ENCODE measurements at regions not wholly inside any gene's neighbourhood (a gene's known extent, or its start where the extent isn't known, plus 50 kb on each side); places are given as distances from the start of the nearest gene placed in this dataset.

DNA sequence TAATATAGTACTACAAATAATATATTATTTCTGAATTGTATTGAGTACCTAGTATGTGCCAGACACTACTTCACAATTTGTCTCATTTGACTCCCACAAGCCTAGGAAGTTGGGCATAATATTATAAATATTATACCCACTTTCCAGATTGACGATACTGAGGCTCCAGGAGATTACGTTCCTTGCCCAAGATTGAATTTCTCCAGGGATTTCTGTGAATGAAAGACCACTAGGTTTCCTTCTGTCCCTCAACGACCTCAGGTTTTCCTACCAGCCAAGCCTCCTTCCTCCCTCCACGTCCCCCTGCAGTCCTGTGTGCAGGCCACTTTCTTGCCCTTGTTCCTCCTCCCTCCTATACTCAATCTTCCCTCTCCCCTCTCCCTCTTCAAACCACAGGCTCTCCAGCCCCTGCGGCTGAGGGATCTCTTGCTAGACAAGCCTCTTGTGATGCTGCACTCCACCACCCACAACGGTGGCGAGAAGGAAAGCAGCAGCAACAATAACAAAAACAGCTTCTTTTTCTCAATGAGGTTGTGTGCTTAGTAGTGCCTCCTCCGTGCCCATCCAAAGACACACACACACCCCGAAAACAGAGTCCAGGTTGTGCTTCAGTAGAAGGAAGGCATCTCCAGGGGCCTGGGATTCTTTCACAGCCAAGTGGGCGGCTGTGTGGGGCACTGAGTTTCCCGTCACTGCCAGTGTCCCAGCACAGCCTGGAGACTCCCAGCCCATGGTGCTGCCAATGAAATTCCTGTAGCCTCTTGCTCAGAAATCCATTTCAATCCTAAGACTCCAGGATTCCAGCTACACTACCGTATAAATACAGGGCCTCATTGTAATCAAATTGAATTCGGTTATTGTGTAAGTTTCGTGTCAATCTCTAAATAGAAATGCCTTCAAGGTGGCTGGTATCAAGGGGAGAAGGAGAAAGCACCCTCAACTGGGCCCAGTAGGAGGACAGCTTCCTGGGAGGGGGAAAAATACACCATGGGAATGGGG, 94.4 kb downstream of the NCR2 start:
- DNase-seq (ENCODE audit: low spot score) = no peak

DNA sequence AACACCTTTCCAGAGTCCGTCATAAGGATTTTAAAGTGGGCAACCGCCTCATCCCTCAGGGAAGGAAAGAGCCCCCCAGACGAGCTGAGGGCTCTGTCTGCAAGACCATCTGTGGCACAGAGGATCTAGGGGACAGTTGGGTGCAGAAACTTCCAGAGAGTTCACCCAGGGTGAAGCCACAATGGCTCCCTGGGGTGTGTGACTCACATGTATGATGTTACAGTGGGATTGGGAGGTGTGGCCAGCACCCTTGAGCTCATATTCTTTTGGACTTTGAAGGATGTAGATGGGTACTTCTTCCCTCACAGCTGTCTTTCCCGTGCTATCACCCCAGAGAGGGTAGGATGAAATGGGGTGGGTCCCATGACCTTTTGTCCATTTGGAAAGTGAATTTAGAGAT, 95.5 kb downstream of the NCR2 start:
- DNase-seq (ENCODE audit: low spot score) = peak; percentile 64

DNA sequence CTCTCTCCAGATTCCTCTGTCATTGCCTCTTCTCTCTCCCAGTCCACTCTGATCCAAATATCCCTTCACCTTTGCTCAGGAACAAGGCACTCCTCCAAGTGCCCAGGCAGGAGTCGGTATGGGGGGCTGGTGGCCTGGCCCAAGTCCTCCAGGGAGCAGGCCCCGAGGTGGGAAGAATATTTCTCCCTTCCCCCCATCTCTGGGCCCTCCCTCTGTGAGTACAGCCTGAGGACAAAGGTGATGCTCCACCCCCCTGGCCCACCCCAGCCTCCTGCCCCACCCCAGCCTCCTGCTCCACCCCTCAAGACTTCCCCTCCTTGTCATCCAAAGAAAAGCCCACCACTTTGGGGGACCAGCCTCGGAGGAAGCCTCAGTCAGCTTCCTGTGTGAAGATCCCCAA, 96.9 kb downstream of the NCR2 start:
- DNase-seq (ENCODE audit: low spot score) = no peak

DNA sequence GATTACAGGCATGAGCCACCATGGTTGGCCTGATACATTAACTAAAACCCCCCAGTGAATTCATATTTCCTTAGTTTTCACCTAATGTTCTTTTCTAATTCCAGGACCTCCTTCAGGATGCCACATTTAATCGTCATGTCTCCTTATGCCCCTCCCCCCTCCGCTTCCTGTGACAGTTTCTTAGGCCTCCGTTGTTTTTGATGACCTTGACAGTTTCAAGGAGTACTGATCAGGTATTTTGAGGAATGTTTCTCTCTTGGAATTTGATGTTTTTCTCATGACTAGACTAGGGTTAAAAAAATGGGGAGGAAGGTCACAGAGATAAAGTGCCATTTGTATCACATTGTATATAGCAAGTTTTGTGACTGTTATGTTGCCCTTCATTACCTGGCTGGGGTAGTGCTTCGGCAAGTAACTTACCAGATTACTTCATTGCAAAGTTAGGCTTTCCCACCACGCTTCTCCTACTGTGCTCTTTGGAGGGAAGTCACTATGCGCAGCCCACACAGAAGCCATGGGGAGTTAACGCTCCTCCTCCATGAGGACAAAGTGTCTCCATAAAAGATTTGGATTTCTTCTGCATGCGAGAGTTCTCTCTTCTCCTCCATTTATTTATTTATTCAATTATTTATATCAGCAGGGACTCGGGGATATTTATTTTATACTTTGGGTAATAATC, 99.5 kb downstream of the NCR2 start:
- DNase-seq (ENCODE audit: low spot score) = no peak

DNA sequence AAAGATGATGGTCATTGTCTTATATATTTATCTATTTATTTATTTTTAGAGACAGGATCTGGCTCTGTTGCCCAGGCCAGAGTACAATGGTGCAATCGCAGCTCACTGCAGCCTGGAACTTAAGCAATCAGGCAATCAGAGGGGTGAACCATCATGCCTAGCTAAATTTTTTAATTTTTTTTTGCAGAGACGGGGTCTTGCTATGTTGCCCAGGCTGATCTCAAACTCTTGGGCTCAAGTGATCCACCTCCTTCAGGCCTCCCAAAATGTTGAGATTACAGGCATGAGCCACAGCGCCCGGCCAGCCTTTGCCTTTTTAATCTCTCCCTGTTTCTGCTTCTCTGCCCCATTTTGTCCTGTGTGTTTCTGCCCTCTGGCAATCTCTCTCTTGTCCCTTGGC, 102.2 kb downstream of the NCR2 start:
- DNase-seq (ENCODE audit: low spot score) = no peak

DNA sequence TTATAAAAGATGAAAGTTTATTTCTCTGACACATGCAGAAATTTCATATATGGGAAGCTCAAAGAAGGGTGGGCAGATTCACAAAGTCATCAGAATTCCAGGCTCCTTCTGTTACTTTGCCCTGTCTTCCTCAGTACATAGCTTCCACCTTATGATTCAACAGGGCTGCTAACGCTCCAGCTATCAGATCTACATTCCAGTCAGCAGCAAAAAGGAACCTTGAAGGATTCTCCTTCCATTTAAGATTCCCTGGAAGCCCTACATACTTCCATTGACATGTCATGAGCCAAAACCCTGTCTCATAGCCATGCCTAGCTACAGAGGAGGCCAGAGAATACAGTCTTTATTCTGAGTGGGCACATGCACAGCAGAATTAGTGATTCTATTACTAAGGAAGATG, 103.3 kb downstream of the NCR2 start:
- no peak for DNase-seq (ENCODE audit: low spot score)

DNA sequence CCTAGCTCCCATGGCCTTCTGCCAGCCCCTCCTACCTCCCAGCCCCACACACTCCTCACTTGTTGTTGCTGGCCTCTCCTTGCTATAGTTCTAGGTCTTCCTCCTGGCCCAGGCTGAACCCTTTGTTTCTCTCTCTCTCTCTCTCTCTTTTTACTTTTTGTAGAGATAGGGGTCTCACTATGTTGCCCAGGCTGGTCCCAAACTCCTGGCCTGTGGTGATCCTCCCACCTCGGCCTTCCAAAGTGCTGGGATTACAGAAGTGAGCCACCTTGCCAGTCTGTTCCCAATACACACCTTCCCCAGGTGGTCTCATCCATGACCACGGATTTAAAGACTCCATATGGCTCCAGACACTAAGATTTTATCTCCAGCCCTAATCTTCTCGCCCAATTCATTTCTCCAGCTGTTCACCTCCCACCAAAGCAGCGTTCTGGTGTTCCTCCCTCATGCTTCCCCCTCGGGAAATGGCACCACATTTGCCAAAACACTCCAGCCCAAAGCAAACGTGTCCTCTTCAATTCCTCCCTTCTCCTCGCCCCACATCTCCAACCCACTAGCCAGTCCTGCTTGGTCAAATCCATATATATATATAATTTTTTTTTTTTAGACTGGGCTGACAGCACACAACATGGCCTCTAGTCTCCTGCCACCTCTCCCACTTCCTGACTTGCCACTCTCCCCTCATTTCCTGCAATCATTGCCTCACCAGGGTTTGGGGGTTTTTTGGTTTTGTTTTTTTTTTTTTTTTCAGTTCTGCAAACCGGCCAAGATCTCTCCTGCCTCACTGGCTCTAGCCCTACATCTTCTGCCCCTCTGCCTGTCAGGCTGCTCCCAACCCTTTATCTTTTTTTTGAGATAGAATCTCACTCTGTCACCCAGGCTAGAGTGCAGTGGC, 104.4 kb downstream of the NCR2 start:
- no peak for DNase-seq (ENCODE audit: low spot score)

DNA sequence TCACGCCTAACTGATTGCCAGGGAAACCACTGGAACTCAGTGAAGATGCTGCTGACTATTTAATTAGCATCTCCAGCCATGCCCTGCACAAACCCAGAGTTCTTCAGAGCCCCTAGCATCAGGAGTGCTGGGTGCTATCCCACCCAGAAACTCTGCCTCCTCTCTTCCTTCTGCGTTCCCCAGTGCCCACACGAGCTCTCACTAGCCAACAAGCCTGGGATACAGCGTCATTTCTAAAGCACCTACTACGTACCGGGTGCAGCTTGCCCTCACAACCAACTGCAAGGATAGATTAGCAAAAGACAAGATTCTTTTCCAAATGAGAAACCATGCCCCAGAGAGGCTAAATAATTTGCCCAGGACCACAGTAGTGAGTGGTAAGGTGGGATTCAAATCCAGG, 105.2 kb upstream of the FOXP4 start:
- DNase-seq (ENCODE audit: low spot score) = no peak

DNA sequence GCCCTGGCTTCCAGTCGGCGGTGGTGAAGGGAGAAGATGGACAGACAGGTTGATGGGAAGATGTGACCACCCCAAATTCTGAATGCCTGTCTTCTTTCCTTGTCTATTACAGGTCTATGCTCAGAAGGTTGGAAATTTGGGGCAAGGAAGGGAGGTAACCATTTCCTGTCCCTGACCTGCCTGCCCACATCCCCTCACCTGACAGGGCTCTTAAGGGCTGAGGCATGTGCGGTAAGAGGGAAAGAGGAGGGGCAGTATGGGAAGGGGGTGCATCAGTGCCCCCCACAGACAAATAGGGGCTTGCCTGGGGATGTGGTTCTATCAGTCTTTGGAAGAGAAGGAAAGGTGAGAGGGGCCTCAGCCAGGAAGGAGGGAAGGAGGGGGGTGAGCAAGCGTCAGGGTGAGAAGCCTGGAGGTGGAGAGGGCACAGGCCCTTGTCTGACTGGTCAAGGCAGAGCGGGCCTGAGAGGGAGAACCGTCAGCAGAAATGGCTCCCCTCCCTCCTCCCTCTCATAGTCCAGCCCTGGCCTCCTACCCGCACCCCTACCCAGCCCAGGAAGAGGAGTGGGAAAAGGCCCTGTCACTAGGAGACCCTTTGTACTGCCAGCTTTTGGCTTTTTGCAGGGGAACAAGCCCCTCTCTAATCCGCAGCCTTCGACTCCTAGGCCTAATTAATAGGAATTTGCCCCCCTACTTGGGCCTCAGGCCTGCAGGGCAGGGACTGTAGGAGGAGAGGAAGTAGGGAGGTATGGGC, 104.4 kb upstream of the FOXP4 start:
- no peak for DNase-seq (ENCODE audit: low spot score)

DNA sequence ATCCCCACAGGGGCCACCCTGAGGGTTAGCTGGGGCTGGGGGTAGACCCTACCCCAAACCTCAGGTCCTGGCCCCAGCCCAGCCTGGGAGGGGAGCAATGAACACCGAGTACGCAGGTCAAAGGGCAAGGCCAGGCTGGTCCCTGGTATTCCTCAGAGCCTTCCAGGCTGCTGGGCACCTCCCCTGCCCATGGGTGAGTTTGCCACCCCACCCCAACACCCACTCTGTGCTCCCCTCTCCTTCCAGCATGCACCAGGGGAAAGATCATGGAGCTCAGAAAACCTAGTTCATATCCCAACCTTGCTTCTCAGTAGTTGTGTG, 103.9 kb upstream of the FOXP4 start:
- DNase-seq (ENCODE audit: low spot score) = no peak

DNA sequence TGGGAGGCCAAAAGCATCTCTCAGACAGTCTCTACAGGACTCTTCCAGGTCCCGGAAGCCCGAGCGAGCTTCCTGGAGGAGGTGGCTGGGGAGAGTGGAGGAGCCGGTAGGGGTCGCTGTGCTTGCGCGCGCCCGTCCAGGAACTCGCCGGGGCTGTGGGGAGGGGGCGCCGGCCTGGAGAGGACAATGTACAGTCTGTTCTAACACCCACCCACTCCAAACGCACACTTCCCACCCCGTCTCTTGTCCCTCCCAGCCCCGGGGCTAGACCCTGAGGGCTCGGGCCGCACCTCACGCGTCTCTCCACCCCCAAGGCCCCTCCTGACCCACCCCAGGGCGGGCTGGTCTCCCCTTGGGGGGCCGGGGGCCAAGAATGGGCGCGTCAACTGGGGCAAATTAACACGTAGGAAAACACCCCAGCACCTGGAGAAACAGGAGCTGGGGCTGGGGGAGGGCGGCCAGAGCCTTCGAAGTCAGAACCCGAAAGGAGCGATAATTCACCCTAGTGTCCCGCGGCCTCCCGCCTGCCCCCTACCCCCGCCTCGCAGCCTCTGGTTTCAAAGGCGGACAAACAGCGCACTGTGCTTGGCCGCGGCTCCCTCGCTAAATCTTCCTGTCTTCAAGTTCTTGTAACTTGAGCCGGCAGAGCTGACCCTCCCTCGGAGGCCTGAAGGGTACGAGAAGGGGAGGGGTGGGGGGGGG, 103.2 kb upstream of the FOXP4 start:
- no peak for DNase-seq (ENCODE audit: low spot score)

DNA sequence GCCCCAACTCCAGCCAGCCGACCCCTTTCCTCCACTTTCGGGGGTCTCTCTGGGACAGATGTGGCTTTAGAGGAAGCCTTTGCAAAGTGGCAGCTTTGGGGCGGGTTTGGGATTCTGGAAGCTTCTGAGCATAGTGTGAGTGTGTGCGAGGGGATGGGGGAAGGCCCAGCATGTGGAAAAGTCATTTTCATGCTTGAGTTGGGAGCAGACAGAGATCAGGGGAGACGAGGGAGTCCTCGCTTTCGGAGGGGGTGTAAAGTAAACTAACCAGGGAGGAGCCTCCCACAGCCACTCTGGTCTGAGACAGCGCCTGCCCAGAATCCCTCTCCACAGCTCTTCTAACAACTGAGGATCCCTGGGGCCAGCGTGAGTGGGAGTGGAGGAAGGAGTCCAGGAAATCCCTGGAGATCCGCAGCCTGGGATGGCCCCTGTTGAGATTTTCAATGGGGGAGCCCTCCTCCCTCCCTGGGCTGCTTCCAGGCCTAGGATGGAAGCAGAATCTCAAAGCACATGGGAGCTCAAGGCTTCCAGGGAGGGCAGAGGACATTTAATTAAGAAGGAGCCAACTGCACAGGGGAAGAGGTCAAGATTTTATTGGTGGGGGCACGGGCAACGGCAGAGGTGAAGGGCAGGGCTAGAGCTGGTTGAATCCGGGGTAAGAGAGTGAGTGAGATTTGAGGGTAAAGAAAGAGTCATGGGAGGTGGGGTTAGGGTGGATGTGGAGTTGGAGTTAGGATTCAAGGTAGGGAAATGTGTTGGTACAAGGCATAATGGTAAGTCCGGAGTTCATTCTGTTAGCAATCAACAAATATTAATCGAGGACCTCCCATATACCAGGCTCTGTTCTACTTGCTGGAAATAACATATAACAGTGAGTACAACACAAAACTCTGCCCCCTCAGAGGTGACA, 102.3 kb upstream of the FOXP4 start:
- DNase-seq (ENCODE audit: low spot score) = no peak

DNA sequence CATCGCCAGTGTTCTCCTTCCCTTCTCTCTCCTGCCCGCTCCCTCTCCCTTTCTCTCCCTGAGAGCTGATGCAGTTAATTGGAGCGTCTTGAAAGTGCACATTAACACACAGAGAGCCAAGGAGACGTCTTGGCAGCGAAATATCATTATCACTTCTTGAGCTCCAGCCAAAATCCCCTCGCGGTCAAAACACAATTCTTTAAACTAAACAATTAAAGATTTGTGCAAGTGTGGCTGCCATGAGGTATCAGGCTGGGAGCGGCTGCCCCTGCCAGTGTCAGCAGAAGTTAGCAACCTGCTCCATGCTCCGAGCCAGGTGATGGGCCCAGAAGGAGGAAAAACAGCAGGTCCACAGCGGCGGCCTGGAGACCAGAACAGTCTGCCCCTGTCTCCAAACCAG, 100.9 kb upstream of the FOXP4 start:
- no peak for DNase-seq (ENCODE audit: low spot score)

DNA sequence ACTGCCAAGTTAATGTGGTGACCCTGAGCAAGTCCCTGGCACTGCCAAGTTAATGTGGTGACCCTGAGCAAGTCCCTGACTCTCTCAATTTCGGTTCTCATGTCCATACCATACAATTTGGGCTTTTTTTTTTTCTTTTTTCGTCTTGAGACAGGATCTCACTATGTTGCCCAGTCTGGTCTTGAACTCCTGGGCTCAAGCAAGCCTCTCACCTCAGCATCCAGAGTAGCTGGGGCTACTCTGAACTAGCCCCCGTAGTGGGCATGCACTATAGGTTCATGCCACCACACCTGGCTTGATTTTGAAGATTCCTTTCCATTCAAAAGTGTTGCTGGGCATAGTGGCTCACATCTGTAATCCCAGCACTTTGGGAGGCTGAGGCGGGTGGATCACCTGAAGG, 100.0 kb upstream of the FOXP4 start:
- no peak for DNase-seq (ENCODE audit: low spot score)

DNA sequence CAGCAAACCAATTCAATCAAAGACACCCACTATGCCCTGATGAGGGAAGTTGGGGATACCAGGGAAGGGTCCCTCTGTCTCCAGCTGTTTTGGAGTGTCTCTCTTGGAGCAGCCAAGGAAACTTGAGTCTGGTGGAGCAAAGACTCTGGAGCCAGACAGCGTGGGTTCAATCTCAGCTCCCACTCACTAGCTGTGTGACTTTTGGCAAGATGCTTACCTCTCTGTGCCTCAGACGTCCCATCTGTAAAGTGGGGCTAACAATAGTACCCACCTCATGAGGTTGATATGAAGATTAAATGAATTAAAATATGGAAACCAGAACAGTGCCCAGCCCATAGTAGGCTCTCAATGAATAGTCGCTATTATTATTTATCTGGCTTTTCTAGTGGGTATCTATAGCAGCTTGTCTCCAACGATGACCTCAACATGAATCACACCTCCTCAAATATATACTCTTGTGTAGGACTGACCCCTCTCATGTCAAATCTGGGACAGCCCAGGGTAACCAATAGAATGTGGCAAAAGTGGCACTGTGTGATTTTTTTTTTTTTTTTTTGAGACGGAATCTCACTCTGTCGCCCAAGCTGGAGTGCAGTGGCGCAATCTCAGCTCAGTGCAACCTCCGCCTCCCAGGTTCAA, 99.2 kb upstream of the FOXP4 start:
- no peak for DNase-seq (ENCODE audit: low spot score)

DNA sequence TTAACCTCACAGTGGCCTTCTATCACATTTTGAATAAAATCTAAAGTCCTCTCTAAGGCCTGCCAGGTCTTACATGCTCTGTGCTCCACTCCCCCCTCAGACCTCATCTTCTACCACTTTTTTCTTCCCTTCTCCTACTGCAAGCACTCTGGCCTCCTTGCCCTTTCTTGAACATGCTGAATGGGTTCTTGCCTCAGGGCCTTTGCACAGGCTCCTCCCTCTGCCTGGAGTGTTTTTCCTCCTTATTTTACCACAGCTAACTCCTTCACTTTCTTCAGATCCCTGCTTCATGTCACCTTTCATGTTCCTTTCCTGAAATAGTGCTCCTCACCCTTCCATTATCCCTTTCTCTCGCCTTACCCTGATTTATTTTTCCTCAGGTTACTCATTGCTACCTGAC, 97.9 kb upstream of the FOXP4 start:
- DNase-seq (ENCODE audit: low spot score) = no peak

DNA sequence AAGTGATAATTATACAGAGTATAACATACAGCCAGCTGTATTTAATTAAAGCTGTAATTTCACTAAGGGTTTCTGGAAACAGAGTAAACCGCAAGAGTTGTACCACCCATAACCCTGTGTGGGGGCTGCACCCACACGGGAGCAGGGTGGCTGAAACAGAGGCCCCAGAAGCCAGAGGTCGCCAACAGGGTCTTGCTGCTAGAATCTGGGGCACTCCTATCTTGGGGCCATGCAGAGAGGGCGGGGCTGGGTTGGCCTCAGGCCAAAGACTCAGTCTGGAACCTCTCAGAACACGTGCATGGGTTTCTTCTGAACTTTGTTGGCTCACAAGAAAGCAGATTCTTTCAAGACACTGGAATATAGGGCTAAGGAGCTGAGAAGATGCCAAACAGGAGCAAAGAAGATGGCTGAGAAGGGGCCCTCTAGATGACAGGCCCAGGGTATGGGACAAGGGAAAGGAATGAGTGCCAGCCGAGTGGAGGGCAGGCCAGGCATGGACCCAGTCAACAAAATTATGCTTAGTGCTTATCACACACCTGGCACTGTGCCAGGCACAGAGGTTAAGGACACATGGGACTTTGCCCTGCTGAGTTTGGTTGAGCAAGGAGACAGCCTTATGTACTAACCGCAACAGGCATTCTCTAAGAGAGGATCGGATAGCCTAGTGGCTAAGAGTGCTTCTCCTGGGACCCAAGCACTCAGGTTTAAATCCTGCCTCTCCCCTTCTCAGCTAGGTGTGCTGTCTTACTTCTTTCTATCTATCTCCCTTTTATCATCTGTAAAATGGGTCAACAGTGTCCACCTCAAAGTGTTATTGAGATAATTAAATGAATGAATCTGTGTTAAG, 96.6 kb upstream of the FOXP4 start:
- no peak for DNase-seq (ENCODE audit: low spot score)

DNA sequence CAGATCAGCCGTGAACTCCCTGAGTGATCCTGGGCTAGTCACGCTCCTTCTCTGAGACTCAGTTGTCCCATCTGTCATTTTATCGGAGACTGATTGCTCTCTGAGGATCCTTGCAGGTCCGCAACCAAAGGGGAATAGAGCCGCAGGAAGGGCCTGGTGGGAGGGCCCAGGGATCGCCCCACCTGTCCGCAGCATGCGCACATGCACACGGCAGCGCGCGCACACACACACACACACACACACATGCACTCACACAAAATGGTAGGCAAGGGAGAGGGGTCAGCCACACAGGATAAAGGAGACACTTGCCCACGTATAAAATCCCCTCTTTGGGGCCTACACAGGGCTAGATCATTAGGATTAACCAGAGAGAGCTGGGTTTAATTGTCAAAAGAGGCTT, 95.6 kb upstream of the FOXP4 start:
- DNase-seq (ENCODE audit: low spot score) = no peak

DNA sequence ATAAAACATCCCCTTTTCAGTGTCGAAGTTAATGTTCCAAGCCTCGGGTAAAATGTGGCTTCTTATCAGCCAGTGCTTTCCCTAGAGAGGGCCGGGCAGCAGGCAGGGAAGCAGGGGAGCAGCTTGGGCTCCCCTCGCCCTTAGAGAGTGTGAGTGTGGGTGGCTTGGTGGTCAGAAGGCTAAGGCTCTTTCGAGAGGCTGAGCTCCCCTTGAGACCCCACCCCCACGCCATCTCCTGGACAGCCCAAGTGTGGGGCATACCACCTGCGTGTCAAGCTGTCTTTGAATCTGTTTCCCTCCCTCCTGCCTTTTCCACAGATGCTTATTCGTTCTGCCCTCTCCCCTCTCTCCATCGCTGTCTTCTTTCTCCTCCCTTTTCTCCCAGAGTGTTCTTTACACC, 95.1 kb upstream of the FOXP4 start:
- no peak for DNase-seq (ENCODE audit: low spot score)
